ENCODE measurements at regions not wholly inside any gene's neighbourhood (a gene's known extent, or its start where the extent isn't known, plus 50 kb on each side); places are given as distances from the start of the nearest gene placed in this dataset.

GRCh38 chr12:76628745-76629144, 69.2 kb upstream of the OSBPL8 start:
- H3K4me2 ChIP-seq (ENCODE audit: control insufficient read depth, extremely low read depth, insufficient read depth, low read depth, low read length): no peak overlapping the region
- H3K27me3 ChIP-seq (ENCODE audit: control insufficient read depth, extremely low read depth, insufficient read depth, low read length): no peaks in the 10 kb centered on the region
- no peak overlapping the region for H3K4me3 ChIP-seq (ENCODE audit: control insufficient read depth in 2 of 3, extremely low read depth in 1 of 3, insufficient read depth in 2 of 3, low read depth in 1 of 3, low read length in 3 of 3)
- no peak overlapping the region for H3K27ac ChIP-seq (ENCODE audit: control insufficient read depth, insufficient read depth, low read length)
- dilution Hi-C loops (cut with MboI; ENCODE audit: extremely low pct_ligation_motif_present, low sequenced_read_pairs): no loop called here
- no peaks in the 10 kb centered on the region for H3K36me3 ChIP-seq (ENCODE audit: control insufficient read depth in 2 of 2, extremely low read depth in 1 of 2, insufficient read depth in 2 of 2, low read length in 2 of 2)
- no peak for FAIRE-seq
- no peak overlapping the region for H3K9ac ChIP-seq (ENCODE audit: control insufficient read depth, extremely low read depth, insufficient read depth, low read length)
- H3K79me2 ChIP-seq (ENCODE audit: control insufficient read depth, insufficient read depth, low read length): no peaks in the 10 kb centered on the region
- no peaks in the 10 kb centered on the region for H4K20me1 ChIP-seq (ENCODE audit: control insufficient read depth, extremely low read depth, insufficient read depth, low read length)
- no peak overlapping the region for H2AFZ ChIP-seq (ENCODE audit: control insufficient read depth, low read length)
- no peak for DNase-seq (ENCODE audit: low read depth, low spot score)
- H3K9me3 ChIP-seq (ENCODE audit: control insufficient read depth, low read depth, low read length): no peaks in the 10 kb centered on the region
- no peak for TF ChIP-seq EZH2 (IDR thresholded peaks at IDR 0.05; ENCODE audit: low read length)
- TF ChIP-seq, protein P1, sequence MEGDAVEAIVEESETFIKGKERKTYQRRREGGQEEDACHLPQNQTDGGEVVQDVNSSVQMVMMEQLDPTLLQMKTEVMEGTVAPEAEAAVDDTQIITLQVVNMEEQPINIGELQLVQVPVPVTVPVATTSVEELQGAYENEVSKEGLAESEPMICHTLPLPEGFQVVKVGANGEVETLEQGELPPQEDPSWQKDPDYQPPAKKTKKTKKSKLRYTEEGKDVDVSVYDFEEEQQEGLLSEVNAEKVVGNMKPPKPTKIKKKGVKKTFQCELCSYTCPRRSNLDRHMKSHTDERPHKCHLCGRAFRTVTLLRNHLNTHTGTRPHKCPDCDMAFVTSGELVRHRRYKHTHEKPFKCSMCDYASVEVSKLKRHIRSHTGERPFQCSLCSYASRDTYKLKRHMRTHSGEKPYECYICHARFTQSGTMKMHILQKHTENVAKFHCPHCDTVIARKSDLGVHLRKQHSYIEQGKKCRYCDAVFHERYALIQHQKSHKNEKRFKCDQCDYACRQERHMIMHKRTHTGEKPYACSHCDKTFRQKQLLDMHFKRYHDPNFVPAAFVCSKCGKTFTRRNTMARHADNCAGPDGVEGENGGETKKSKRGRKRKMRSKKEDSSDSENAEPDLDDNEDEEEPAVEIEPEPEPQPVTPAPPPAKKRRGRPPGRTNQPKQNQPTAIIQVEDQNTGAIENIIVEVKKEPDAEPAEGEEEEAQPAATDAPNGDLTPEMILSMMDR (optimal IDR thresholded peaks at IDR 0.05 in 1 of 3, IDR thresholded peaks at IDR 0.05 in 1 of 3, conservative IDR thresholded peaks at IDR 0.05 in 1 of 3; ENCODE audit: extremely low read depth in 1 of 3, insufficient read depth in 2 of 3, low read length in 3 of 3): no peak
- no peaks in the 10 kb centered on the region for H3K9me1 ChIP-seq (ENCODE audit: control insufficient read depth, extremely low read depth, insufficient read depth, low read length)
- H3K4me1 ChIP-seq (ENCODE audit: control insufficient read depth, extremely low read depth, insufficient read depth, low read length): peaks cover 7% of the 10 kb centered on the region

GRCh38 chr12:76631741-76632140, 72.2 kb upstream of the OSBPL8 start:
- H3K4me3 ChIP-seq (ENCODE audit: control insufficient read depth in 2 of 3, extremely low read depth in 1 of 3, insufficient read depth in 2 of 3, low read depth in 1 of 3, low read length in 3 of 3): no peak overlapping the region
- FAIRE-seq: no peak
- H3K27me3 ChIP-seq (ENCODE audit: control insufficient read depth, extremely low read depth, insufficient read depth, low read length): no peaks in the 10 kb centered on the region
- H4K20me1 ChIP-seq (ENCODE audit: control insufficient read depth, extremely low read depth, insufficient read depth, low read length): no peaks in the 10 kb centered on the region
- H3K79me2 ChIP-seq (ENCODE audit: control insufficient read depth, insufficient read depth, low read length): no peaks in the 10 kb centered on the region
- no peak overlapping the region for H2AFZ ChIP-seq (ENCODE audit: control insufficient read depth, low read length)
- DNase-seq (ENCODE audit: low read depth, low spot score): no peak
- H3K9me3 ChIP-seq (ENCODE audit: control insufficient read depth, low read depth, low read length): no peaks in the 10 kb centered on the region
- no peak overlapping the region for H3K4me2 ChIP-seq (ENCODE audit: control insufficient read depth, extremely low read depth, insufficient read depth, low read depth, low read length)
- dilution Hi-C loops (cut with MboI; ENCODE audit: extremely low pct_ligation_motif_present, low sequenced_read_pairs): no loop called here
- peaks cover 15% of the 10 kb centered on the region for H3K4me1 ChIP-seq (ENCODE audit: control insufficient read depth, extremely low read depth, insufficient read depth, low read length)
- no peaks in the 10 kb centered on the region for H3K36me3 ChIP-seq (ENCODE audit: control insufficient read depth in 2 of 2, extremely low read depth in 1 of 2, insufficient read depth in 2 of 2, low read length in 2 of 2)
- TF ChIP-seq, protein P1 (optimal IDR thresholded peaks at IDR 0.05 in 1 of 3, IDR thresholded peaks at IDR 0.05 in 1 of 3, conservative IDR thresholded peaks at IDR 0.05 in 1 of 3; ENCODE audit: extremely low read depth in 1 of 3, insufficient read depth in 2 of 3, low read length in 3 of 3): no peak
- TF ChIP-seq EZH2 (IDR thresholded peaks at IDR 0.05; ENCODE audit: low read length): no peak
- H3K9me1 ChIP-seq (ENCODE audit: control insufficient read depth, extremely low read depth, insufficient read depth, low read length): no peaks in the 10 kb centered on the region
- no peak overlapping the region for H3K9ac ChIP-seq (ENCODE audit: control insufficient read depth, extremely low read depth, insufficient read depth, low read length)
- no peak overlapping the region for H3K27ac ChIP-seq (ENCODE audit: control insufficient read depth, insufficient read depth, low read length)
